GM19238 (cell line): ENCODE measurements at regions not wholly inside any gene's neighbourhood (a gene's known extent, or its start where the extent isn't known, plus 50 kb on each side); places are given as distances from the start of the nearest gene placed in this dataset.
"Not testable (repeated sequence)": the region's sequence is repeated elsewhere in the genome, so short reads cannot be mapped to it uniquely, and the experiment has no call there.

Source experiments
- DNase-seq: peaks from one replicate; pipeline ENCODE4 v3.0.0; 2011; ENCODE audit warnings: low spot score; ENCODE audit not compliant: insufficient read length

GRCh38 chr2:40690036-40690435 is 238.1 kb upstream of the SLC8A1 start:
- no peak for DNase-seq

GRCh38 chr2:40690525-40690924 is 238.6 kb upstream of the SLC8A1 start:
- no peak for DNase-seq

- no peak for DNase-seq
Observed at GRCh38 chr2:40700231-40700954, 248.5 kb upstream of the SLC8A1 start.

- DNase-seq, result not testable (repeated sequence)
Observed at GRCh38 chr2:40712197-40712894, 260.5 kb upstream of the SLC8A1 start.

GRCh38 chr2:40716879-40717278 is 265.0 kb upstream of the SLC8A1 start:
- DNase-seq, result no peak

GRCh38 chr2:40719414-40719813 is 267.5 kb upstream of the SLC8A1 start:
- DNase-seq, result no peak

- DNase-seq, result no peak
Observed at GRCh38 chr2:40721595-40721994, 269.7 kb upstream of the SLC8A1 start.

GRCh38 chr2:40723194-40723593 is 271.3 kb upstream of the SLC8A1 start:
- no peak for DNase-seq

- DNase-seq, result no peak
Observed at GRCh38 chr2:40725040-40725439, 273.1 kb upstream of the SLC8A1 start.

GRCh38 chr2:40725950-40726349 is 274.1 kb upstream of the SLC8A1 start:
- DNase-seq, result no peak

GRCh38 chr2:40734797-40735196 is 282.9 kb upstream of the SLC8A1 start:
- no peak for DNase-seq

- no peak for DNase-seq
Observed at GRCh38 chr2:40737180-40737579, 285.3 kb upstream of the SLC8A1 start.

GRCh38 chr2:40740419-40740818 is 288.5 kb upstream of the SLC8A1 start:
- DNase-seq, result no peak

GRCh38 chr2:40741532-40741931 is 289.6 kb upstream of the SLC8A1 start:
- DNase-seq, result no peak

- no peak for DNase-seq
Observed at GRCh38 chr2:40746191-40746590, 294.3 kb upstream of the SLC8A1 start.

- no peak for DNase-seq
Observed at GRCh38 chr2:40751981-40752380, 300.1 kb upstream of the SLC8A1 start.

GRCh38 chr2:40752796-40753195 is 300.9 kb upstream of the SLC8A1 start:
- DNase-seq, result no peak

GRCh38 chr2:40754912-40755311 is 303.0 kb upstream of the SLC8A1 start:
- no peak for DNase-seq

GRCh38 chr2:40758401-40759155 is 306.7 kb upstream of the SLC8A1 start:
- DNase-seq, result no peak

GRCh38 chr2:40760071-40760666 is 308.3 kb upstream of the SLC8A1 start:
- no peak for DNase-seq

GRCh38 chr2:40773291-40773690 is 321.4 kb upstream of the SLC8A1 start:
- no peak for DNase-seq

GRCh38 chr2:40783704-40784103 is 331.8 kb upstream of the SLC8A1 start:
- DNase-seq, result no peak
